ENCODE measurements at regions not wholly inside any gene's neighbourhood (a gene's known extent, or its start where the extent isn't known, plus 50 kb on each side); places are given as distances from the start of the nearest gene placed in this dataset.

DNA sequence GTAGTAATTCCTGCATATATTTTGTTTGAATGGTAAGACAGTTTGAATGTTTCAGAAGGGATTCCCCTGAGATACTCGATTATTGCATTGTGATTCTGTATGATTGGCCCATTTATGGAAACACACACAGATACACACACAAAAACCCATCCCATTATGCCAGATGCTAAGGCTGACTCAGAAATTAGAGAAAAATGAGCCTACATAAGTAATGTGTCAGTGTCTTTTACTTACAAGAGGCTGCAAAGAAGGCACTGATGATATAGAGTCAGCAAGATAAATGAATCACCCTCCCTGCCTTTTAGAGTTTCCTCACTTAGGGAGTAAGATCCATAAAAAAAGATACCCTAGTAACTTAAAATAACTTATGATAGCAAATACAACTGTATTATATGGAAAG lies 1481.1 kb upstream of the ACVR2A start:
- Histone ChIP-seq H2BK20ac (ENCODE audit: low read depth, low read length, poor library complexity, severe bottlenecking) (no peak overlapping the region), H3K23me2 (ENCODE audit: insufficient read length, low read depth, low read length, poor library complexity, severe bottlenecking) (no peaks in the 10 kb centered on the region), H3T11ph (ENCODE audit: low read length) (no peak overlapping the region), H2BK15ac (ENCODE audit: low read depth, low read length) (no peak overlapping the region), H3K27ac (ENCODE audit: insufficient read length, low read depth, low read length) (no peak overlapping the region), H3K4me1 (ENCODE audit: insufficient read depth, low read length) (no peaks in the 10 kb centered on the region), H2BK12ac (ENCODE audit: insufficient read length, low read depth, low read length) (no peak overlapping the region), H2AFZ (ENCODE audit: low read length) (no peak overlapping the region), H4K5ac (ENCODE audit: insufficient read length, low read depth, low read length) (no peak overlapping the region), H3K23ac (ENCODE audit: insufficient read length, low read depth, low read length) (no peak overlapping the region), H3K4ac (ENCODE audit: low read depth, low read length) (no peak overlapping the region), H3K14ac (ENCODE audit: insufficient read depth, low read length) (no peak overlapping the region), H2BK5ac (ENCODE audit: insufficient read length, low read length) (no peak overlapping the region), H3K9me3 (ENCODE audit: control insufficient read depth, low read depth, low read length) (no peaks in the 10 kb centered on the region), H3K56ac (ENCODE audit: insufficient read length, low read depth, low read length) (no peak overlapping the region), H3K4me2 (ENCODE audit: insufficient read depth, insufficient read length, low read length) (no peak overlapping the region), H3K27me3 (ENCODE audit: insufficient read depth, low read length) (no peaks in the 10 kb centered on the region), H2AK5ac (ENCODE audit: insufficient read length, low read length) (no peak overlapping the region), H4K20me1 (ENCODE audit: control insufficient read depth, insufficient read depth, insufficient read length) (no peaks in the 10 kb centered on the region), H3K18ac (ENCODE audit: insufficient read length, low read depth, low read length) (no peak overlapping the region), H3K79me1 (ENCODE audit: insufficient read depth, low read depth, low read length, poor library complexity, severe bottlenecking) (no peaks in the 10 kb centered on the region), H3K9ac (ENCODE audit: extremely low read depth, insufficient read length, low read length) (no peak overlapping the region), H3K79me2 (ENCODE audit: insufficient read depth, low read length) (no peaks in the 10 kb centered on the region), H4K8ac (replicated peaks; ENCODE audit: insufficient read length, low read depth, low read length) (no peak overlapping the region), H2BK120ac (ENCODE audit: low read depth, low read length, poor library complexity, severe bottlenecking) (no peak overlapping the region), H4K91ac (ENCODE audit: insufficient read length, low read depth, low read length) (no peak overlapping the region)
- no peak overlapping the region for H3K4me3 Mint-ChIP-seq
- peaks cover 0 to 4% (median 0%) of the 10 kb centered on the region in 3 experiments; a peak in 2 of 7 replicates for H3K36me3 Mint-ChIP-seq (ENCODE audit: insufficient read depth in 1 of 3, low read depth in 3 of 3)
- H3K27ac Mint-ChIP-seq, result no peak overlapping the region
- no CpG with 5 or more reads among the region's 1 CpG for WGBS (ENCODE audit: extremely low coverage, insufficient read length, low lambda C conversion rate)
- H3K4me1 Mint-ChIP-seq, result no peaks in the 10 kb centered on the region
- no peaks in the 10 kb centered on the region for H3K27me3 Mint-ChIP-seq (ENCODE audit: low read depth)
- H3K9me3 Mint-ChIP-seq, result peaks cover 1 to 4% of the 10 kb centered on the region in 2 experiments; a peak in 2 of 5 replicates
- DNase-seq, result no peak
- TF ChIP-seq CTCF (conservative IDR thresholded peaks at IDR 0.05), result no peak
